ENCODE measurements at regions not wholly inside any gene's neighbourhood (a gene's known extent, or its start where the extent isn't known, plus 50 kb on each side); places are given as distances from the start of the nearest gene placed in this dataset.

GRCh38 chr3:22106213-22106896 is 355.3 kb upstream of the ZNF385D start:
- Mint-ChIP-seq H3K36me3 (no peaks in the 10 kb centered on the region), H3K4me1 (ENCODE audit: unreplicated experiment) (no peaks in the 10 kb centered on the region), H3K27ac (no peak overlapping the region), H3K9me3 (no peaks in the 10 kb centered on the region), H3K4me3 (no peak overlapping the region), H3K27me3 (no peaks in the 10 kb centered on the region)
- TF ChIP-seq CTCF (conservative IDR thresholded peaks at IDR 0.05) = no peak
- DNase-seq (ENCODE audit: extremely low spot score, unreplicated experiment) = no peak

GRCh38 chr3:22111226-22111625 is 360.2 kb upstream of the ZNF385D start:
- TF ChIP-seq CTCF (conservative IDR thresholded peaks at IDR 0.05) = no peak
- Mint-ChIP-seq H3K4me3 (no peak overlapping the region), H3K4me1 (ENCODE audit: unreplicated experiment) (no peaks in the 10 kb centered on the region), H3K27me3 (no peaks in the 10 kb centered on the region), H3K9me3 (no peaks in the 10 kb centered on the region), H3K36me3 (no peaks in the 10 kb centered on the region), H3K27ac (no peak overlapping the region)
- no peak for DNase-seq (ENCODE audit: extremely low spot score, unreplicated experiment)

GRCh38 chr3:22113453-22113852 is 362.4 kb upstream of the ZNF385D start:
- Mint-ChIP-seq H3K4me3 (no peak overlapping the region), H3K27me3 (no peaks in the 10 kb centered on the region), H3K9me3 (no peaks in the 10 kb centered on the region), H3K36me3 (no peaks in the 10 kb centered on the region), H3K27ac (no peak overlapping the region), H3K4me1 (ENCODE audit: unreplicated experiment) (no peaks in the 10 kb centered on the region)
- DNase-seq (ENCODE audit: extremely low spot score, unreplicated experiment) = no peak
- no peak for TF ChIP-seq CTCF (conservative IDR thresholded peaks at IDR 0.05)

GRCh38 chr3:22115581-22115980 is 364.6 kb upstream of the ZNF385D start:
- no peaks in the 10 kb centered on the region for H3K4me1 Mint-ChIP-seq (ENCODE audit: unreplicated experiment)
- DNase-seq (ENCODE audit: extremely low spot score, unreplicated experiment) = no peak
- no peak for TF ChIP-seq CTCF (conservative IDR thresholded peaks at IDR 0.05)

GRCh38 chr3:22117091-22117490 is 366.1 kb upstream of the ZNF385D start:
- TF ChIP-seq CTCF (conservative IDR thresholded peaks at IDR 0.05) = no peak
- no peak overlapping the region for H3K4me3 Mint-ChIP-seq
- no peaks in the 10 kb centered on the region for H3K27me3 Mint-ChIP-seq
- H3K9me3 Mint-ChIP-seq = no peaks in the 10 kb centered on the region
- H3K36me3 Mint-ChIP-seq = no peaks in the 10 kb centered on the region
- H3K4me1 Mint-ChIP-seq (ENCODE audit: unreplicated experiment) = peaks cover 5% of the 10 kb centered on the region
- no peak for DNase-seq (ENCODE audit: extremely low spot score, unreplicated experiment)
- no peak overlapping the region for H3K27ac Mint-ChIP-seq

More at GRCh38 chr3:22115581-22115980, 364.6 kb upstream of the ZNF385D start:
- Mint-ChIP-seq H3K36me3 (no peaks in the 10 kb centered on the region), H3K4me3 (no peak overlapping the region), H3K9me3 (no peaks in the 10 kb centered on the region), H3K27me3 (no peaks in the 10 kb centered on the region), H3K27ac (no peak overlapping the region)
